GM18909 (cell line): ENCODE measurements at regions not wholly inside any gene's neighbourhood (a gene's known extent, or its start where the extent isn't known, plus 50 kb on each side); places are given as distances from the start of the nearest gene placed in this dataset.

ENCODE experiments used
- ATAC-seq: cut with Tn5 transposase; IDR thresholded peaks from one replicate; pipeline ENCODE4 v1.9.1; 2021; ENCODE audit warnings: mild to moderate bottlenecking; ENCODE audit not compliant: unreplicated experiment, poor library complexity

DNA sequence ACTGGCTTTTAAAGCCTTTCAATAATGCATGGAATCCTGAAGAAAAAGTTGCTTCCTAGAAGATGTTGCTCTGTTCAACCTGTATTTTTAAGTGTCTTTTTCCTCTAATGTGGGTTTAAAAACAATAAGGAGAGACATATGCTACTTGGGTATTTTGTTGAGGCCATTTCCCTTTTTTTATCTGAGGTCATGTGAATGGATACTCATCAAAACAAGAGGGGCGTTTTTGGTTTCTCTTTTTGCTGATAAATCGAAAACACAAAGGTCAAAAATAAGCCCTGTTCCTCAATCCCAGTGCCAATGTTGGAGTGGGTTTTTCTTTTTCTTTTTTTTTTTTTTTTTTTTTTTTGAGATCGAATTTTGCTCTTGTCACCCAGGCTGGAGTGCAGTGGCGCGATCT is 468.0 kb upstream of the RBFOX1 start:
- no peak for ATAC-seq

- no peak for ATAC-seq
Measured at GRCh38 chr16:6864244-6864643, 468.4 kb upstream of the RBFOX1 start.

DNA sequence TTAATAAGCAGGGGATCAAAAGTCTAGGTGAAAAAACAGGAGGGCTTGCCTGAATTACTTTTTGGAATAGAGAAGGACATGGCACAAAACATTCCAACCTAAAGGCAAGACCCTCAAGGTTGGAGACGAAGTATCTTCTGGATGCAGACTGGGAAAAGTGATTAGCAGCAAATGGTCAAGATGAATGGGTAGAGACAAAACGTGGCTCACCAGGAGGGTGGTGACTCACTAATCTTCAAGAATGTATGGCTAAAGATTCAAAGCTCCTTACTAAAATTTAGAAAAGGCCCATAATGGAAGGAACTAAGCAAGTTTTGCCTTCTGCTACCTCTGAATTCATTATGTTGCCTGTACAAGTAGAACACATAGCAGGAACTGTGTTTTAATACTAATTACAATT is 469.5 kb upstream of the RBFOX1 start:
- no peak for ATAC-seq

- ATAC-seq, result no peak
Measured at GRCh38 chr16:6861815-6862477, 470.7 kb upstream of the RBFOX1 start.

DNA sequence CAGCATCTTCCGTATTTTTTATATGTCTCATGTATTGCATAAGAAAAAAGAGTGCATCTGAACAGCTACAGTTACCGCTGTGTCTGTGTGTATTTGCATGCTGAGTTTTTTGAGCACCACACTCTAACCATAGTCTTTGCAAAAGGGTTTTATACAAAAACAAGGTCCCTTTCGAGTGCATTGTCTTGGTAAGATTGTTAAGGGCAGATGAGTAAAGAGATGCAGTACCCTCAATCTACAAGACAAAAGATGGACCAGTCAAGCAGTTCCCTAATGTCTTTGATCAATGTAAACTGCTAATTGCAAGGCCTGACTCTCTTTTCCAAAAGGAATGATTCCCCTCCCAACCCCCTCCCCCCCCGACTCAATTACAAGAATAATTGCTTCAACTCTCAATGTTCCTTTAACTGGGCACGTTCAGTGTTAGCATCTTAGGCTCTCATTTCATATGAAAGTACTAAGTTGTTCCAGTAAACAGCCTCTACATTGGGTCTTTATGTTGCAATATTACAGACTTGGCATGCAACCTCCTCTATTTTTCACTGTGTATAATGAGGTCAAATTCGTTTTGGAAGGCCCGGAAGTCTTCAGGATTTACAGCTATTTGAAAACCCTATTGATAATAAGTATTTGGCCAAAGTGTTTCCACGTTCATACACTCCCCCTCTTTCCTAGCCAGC is 471.4 kb upstream of the RBFOX1 start:
- no peak for ATAC-seq

GRCh38 chr16:6857575-6857974 is 475.1 kb upstream of the RBFOX1 start:
- no peak for ATAC-seq

- no peak for ATAC-seq
Measured at GRCh38 chr16:6856578-6856977, 476.1 kb upstream of the RBFOX1 start.

GRCh38 chr16:6853565-6853964 is 479.1 kb upstream of the RBFOX1 start:
- no peak for ATAC-seq

DNA sequence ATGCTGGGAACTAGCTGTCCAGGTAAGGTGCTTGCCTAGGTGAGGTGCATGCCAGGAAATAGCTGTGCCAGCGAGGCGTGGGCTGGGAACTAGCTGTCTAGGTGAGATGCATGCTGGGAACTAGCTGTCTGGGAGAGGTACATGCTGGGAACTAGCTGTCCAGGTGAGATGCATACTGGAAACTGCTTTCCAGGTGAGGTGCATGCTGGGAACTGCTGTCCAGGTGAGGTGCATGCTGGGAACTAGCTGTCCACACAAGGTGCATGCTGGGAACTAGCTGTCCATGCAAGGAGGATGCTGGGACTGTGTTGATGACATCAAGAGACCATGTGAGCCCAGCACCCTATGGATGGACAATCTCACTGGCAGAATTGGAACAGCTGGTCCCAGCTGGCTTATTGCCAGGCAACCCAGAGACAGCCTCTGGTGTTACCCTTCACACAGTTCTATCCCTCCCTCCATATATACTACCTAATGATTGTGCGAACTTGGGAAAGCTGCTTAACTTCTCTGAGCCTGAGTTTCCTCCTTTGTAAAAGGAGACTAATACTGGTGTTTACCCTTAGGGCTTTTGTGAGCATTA is 479.9 kb upstream of the RBFOX1 start:
- no peak for ATAC-seq

GRCh38 chr16:6846452-6846851 is 486.2 kb upstream of the RBFOX1 start:
- ATAC-seq, result no peak

GRCh38 chr16:6841392-6841791 is 491.3 kb upstream of the RBFOX1 start:
- no peak for ATAC-seq

- no peak for ATAC-seq
Measured at GRCh38 chr16:6837722-6838121, 494.9 kb upstream of the RBFOX1 start.

DNA sequence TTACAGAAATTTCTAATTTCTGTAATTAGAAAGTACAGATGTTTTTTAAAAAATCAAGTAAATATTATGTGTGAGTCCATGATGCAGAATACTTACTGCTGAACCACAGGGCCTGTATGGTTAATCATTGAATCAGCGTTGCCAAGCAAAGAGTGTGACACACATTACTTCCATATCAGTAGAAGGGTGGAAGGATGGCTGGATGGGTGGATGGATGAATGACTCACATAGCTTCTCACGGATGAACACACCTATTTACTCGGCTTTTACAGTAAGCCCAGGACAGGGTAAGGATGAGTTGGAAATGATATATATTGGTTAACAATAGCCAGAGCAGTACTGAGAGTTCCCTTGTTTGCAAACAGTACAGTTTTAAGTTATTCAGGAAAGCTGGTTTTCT is 495.9 kb upstream of the RBFOX1 start:
- ATAC-seq, result no peak

DNA sequence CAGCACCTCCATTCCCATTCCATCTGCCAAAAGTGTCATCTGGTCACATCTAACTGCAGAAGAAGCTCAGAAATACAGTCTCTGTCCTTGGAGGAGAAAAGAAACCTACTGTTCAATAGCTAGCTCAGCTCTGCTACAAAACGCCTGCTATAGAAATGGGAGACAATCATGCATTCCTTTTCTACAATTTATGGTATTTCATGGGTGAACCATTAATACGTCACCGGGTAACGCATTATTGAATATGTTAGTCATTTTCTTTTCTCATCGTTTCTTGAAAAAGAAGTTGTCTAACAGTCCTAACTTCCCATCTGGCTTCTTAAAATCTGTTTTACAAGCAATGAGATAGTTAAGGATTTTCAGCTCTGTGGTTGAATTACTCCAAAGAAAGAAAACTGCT is 496.7 kb upstream of the RBFOX1 start:
- no peak for ATAC-seq

- no peak for ATAC-seq
Measured at GRCh38 chr16:6835516-6835915, 497.1 kb upstream of the RBFOX1 start.

- ATAC-seq, result no peak
Measured at GRCh38 chr16:6828690-6829089, 504.0 kb upstream of the RBFOX1 start.

DNA sequence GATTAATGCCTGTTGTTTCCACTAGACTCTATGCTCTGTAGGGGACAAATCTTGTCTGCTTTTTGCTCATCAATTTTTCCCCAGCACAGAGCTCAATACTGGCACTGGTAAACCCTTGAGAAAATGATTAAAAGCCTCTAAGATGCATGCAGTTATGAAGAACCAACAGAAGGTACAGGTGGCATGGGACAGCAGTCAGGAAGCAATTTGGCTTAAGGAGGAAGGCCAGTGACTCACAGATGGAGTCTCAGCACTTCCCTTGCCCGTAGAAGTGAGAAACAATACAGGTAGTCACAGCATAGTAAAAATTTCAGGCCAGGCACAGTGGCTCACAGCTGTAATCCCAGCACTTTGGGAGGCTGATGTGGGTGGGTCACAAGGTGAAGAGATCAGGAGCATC is 504.7 kb upstream of the RBFOX1 start:
- ATAC-seq, result no peak

- ATAC-seq, result no peak
Measured at GRCh38 chr16:6827267-6827666, 505.4 kb upstream of the RBFOX1 start.

GRCh38 chr16:6822041-6822440 is 510.6 kb upstream of the RBFOX1 start:
- no peak for ATAC-seq

DNA sequence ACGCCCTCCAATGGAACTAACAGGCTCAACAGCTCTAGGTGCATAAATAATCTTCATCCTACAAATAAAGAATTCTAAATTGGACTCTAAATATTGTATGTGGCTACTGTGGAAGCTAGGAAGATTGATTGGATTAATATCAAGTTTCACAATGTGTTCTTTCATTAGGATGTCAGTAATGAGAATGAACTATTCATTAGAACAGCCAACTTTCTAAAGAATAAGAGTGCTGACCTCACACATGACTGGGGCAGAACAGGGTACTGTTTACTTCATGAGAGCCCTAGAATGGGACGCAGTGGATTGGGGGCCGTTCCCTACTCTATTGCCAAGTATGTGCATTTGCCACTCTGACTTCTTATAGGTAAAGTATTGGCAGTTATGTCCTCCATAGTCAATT is 528.2 kb upstream of the RBFOX1 start:
- no peak for ATAC-seq

- ATAC-seq, result no peak
Measured at GRCh38 chr16:6803176-6803575, 529.5 kb upstream of the RBFOX1 start.

DNA sequence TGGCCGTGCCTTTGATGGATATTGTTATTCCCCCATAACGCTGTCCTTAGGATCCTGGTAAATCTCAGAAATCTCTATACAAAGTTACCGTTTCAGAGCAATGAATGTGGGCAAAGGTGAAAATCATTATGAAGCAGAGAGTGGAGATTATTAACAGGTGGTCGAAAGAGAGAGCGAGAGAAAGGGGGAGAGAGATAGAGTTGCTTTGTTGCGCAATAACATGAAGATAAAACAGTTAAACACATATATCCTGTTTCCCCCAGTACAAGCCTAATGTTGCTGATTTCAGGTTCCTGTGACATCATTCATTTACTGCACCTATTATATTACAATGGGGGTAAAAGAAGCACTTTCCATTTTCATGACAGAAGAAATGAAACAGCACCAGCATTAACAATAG is 535.4 kb upstream of the RBFOX1 start:
- ATAC-seq, result no peak
